PFSK-1 (cell line): ENCODE measurements at regions not wholly inside any gene's neighbourhood (a gene's known extent, or its start where the extent isn't known, plus 50 kb on each side); places are given as distances from the start of the nearest gene placed in this dataset.

Experiments
- FOXP2 ChIP-seq: optimal IDR thresholded peaks from 2 replicates; pipeline ENCODE3; 2011; ENCODE audit warnings: borderline replicate concordance, control low read depth, inconsistent platforms; ENCODE audit not compliant: insufficient read depth; ENCODE audit errors: extremely low read length, extremely low read depth
- POLR2AphosphoS5 ChIP-seq: IDR thresholded peaks from 2 replicates; pipeline ENCODE4 v1.6.1; 2012; ENCODE audit warnings: low read depth, mild to moderate bottlenecking, control low read depth, low read length, moderate library complexity
- REST ChIP-seq, 2 experiments: IDR thresholded peaks; 2 replicates each; pipeline versions ENCODE4 v1.6.1 to v1.8.0; 2011 to 2012; ENCODE audit warnings: low read depth in 2 of 2, low read length in 2 of 2, control low read depth in 1 of 2, inconsistent platforms in 1 of 2, mild to moderate bottlenecking in 1 of 2, moderate library complexity in 1 of 2; ENCODE audit not compliant: insufficient read depth in 1 of 2
- SIN3A ChIP-seq: IDR thresholded peaks from 2 replicates; pipeline ENCODE4 v1.6.1; 2012; ENCODE audit warnings: mild to moderate bottlenecking, low read length, moderate library complexity, borderline replicate concordance; ENCODE audit not compliant: insufficient read depth
- TAF1 ChIP-seq: IDR thresholded peaks from 2 replicates; pipeline ENCODE4 v1.6.1; 2012; ENCODE audit warnings: low read length, control low read depth, borderline replicate concordance; ENCODE audit not compliant: insufficient read depth

GRCh38 chr10:63707254-63707910 lies 186.2 kb downstream of the REEP3 start:
- TF ChIP-seq TAF1 (no peak), REST (IDR thresholded peaks at IDR 0.05; ENCODE audit: insufficient read depth in 1 of 2, low read depth in 2 of 2, low read length in 2 of 2) (no peak), FOXP2 (no peak), SIN3A (no peak), POLR2AphosphoS5 (no peak)

- TF ChIP-seq SIN3A (no peak), REST (IDR thresholded peaks at IDR 0.05; ENCODE audit: insufficient read depth in 1 of 2, low read depth in 2 of 2, low read length in 2 of 2) (no peak), FOXP2 (no peak), POLR2AphosphoS5 (no peak), TAF1 (no peak)
These were observed 187.2 kb downstream of the REEP3 start for GRCh38 chr10:63708421-63708820.

- no peak for TF ChIP-seq FOXP2
- TF ChIP-seq TAF1: no peak
- no peak for TF ChIP-seq POLR2AphosphoS5
- TF ChIP-seq REST (IDR thresholded peaks at IDR 0.05; ENCODE audit: insufficient read depth in 1 of 2, low read depth in 2 of 2, low read length in 2 of 2): no peak
- TF ChIP-seq SIN3A: no peak
These were observed 189.5 kb downstream of the REEP3 start for GRCh38 chr10:63710703-63711102.

GRCh38 chr10:63711361-63711760 lies 190.2 kb downstream of the REEP3 start:
- TF ChIP-seq SIN3A (no peak), FOXP2 (no peak), REST (IDR thresholded peaks at IDR 0.05; ENCODE audit: insufficient read depth in 1 of 2, low read depth in 2 of 2, low read length in 2 of 2) (no peak), POLR2AphosphoS5 (no peak), TAF1 (no peak)
